ENCODE measurements at regions not wholly inside any gene's neighbourhood (a gene's known extent, or its start where the extent isn't known, plus 50 kb on each side); places are given as distances from the start of the nearest gene placed in this dataset.
"Not testable (repeated sequence)": the region's sequence is repeated elsewhere in the genome, so short reads cannot be mapped to it uniquely, and the experiment has no call there.

- DNase-seq (ENCODE audit: low read depth, low spot score) (no peak), FAIRE-seq (no peak)
- Histone ChIP-seq H3K9me1 (ENCODE audit: control insufficient read depth, extremely low read depth, insufficient read depth, low read length) (no peaks in the 10 kb centered on the region), H3K27ac (ENCODE audit: control insufficient read depth, insufficient read depth, low read length) (no peak overlapping the region), H2AFZ (ENCODE audit: control insufficient read depth, low read length) (no peak overlapping the region), H3K4me1 (ENCODE audit: control insufficient read depth, extremely low read depth, insufficient read depth, low read length) (no peaks in the 10 kb centered on the region), H3K9ac (ENCODE audit: control insufficient read depth, extremely low read depth, insufficient read depth, low read length) (no peak overlapping the region), H4K20me1 (ENCODE audit: control insufficient read depth, extremely low read depth, insufficient read depth, low read length) (no peaks in the 10 kb centered on the region), H3K4me3 (ENCODE audit: control insufficient read depth in 2 of 3, extremely low read depth in 1 of 3, insufficient read depth in 2 of 3, low read depth in 1 of 3, low read length in 3 of 3) (no peak overlapping the region), H3K36me3 (ENCODE audit: control insufficient read depth in 2 of 2, extremely low read depth in 1 of 2, insufficient read depth in 2 of 2, low read length in 2 of 2) (no peaks in the 10 kb centered on the region), H3K9me3 (ENCODE audit: control insufficient read depth, low read depth, low read length) (no peaks in the 10 kb centered on the region), H3K4me2 (ENCODE audit: control insufficient read depth, extremely low read depth, insufficient read depth, low read depth, low read length) (no peak overlapping the region), H3K79me2 (ENCODE audit: control insufficient read depth, insufficient read depth, low read length) (no peaks in the 10 kb centered on the region), H3K27me3 (ENCODE audit: control insufficient read depth, extremely low read depth, insufficient read depth, low read length) (no peaks in the 10 kb centered on the region)
- dilution Hi-C loops (cut with MboI; ENCODE audit: extremely low pct_ligation_motif_present, low sequenced_read_pairs), result no loop called here
- TF ChIP-seq EZH2 (IDR thresholded peaks at IDR 0.05; ENCODE audit: low read length) (no peak), CTCF (optimal IDR thresholded peaks at IDR 0.05 in 1 of 3, IDR thresholded peaks at IDR 0.05 in 1 of 3, conservative IDR thresholded peaks at IDR 0.05 in 1 of 3; ENCODE audit: extremely low read depth in 1 of 3, insufficient read depth in 2 of 3, low read length in 3 of 3) (no peak)
Observed at GRCh38 chr2:101578671-101579070, 103.8 kb upstream of the RFX8 start.

GRCh38 chr2:101578135-101578534 is 103.2 kb upstream of the RFX8 start:
- H3K4me3 ChIP-seq (ENCODE audit: control insufficient read depth in 2 of 3, extremely low read depth in 1 of 3, insufficient read depth in 2 of 3, low read depth in 1 of 3, low read length in 3 of 3); H3K4me1 ChIP-seq (ENCODE audit: control insufficient read depth, extremely low read depth, insufficient read depth, low read length); H3K79me2 ChIP-seq (ENCODE audit: control insufficient read depth, insufficient read depth, low read length); H3K27ac ChIP-seq (ENCODE audit: control insufficient read depth, insufficient read depth, low read length); FAIRE-seq; DNase-seq (ENCODE audit: low read depth, low spot score); H3K4me2 ChIP-seq (ENCODE audit: control insufficient read depth, extremely low read depth, insufficient read depth, low read depth, low read length); dilution Hi-C loops (cut with MboI; ENCODE audit: extremely low pct_ligation_motif_present, low sequenced_read_pairs); H3K36me3 ChIP-seq (ENCODE audit: control insufficient read depth in 2 of 2, extremely low read depth in 1 of 2, insufficient read depth in 2 of 2, low read length in 2 of 2); H3K9me1 ChIP-seq (ENCODE audit: control insufficient read depth, extremely low read depth, insufficient read depth, low read length); H3K27me3 ChIP-seq (ENCODE audit: control insufficient read depth, extremely low read depth, insufficient read depth, low read length); H3K9ac ChIP-seq (ENCODE audit: control insufficient read depth, extremely low read depth, insufficient read depth, low read length); H2AFZ ChIP-seq (ENCODE audit: control insufficient read depth, low read length); H3K9me3 ChIP-seq (ENCODE audit: control insufficient read depth, low read depth, low read length); H4K20me1 ChIP-seq (ENCODE audit: control insufficient read depth, extremely low read depth, insufficient read depth, low read length): not testable (repeated sequence)

DNA sequence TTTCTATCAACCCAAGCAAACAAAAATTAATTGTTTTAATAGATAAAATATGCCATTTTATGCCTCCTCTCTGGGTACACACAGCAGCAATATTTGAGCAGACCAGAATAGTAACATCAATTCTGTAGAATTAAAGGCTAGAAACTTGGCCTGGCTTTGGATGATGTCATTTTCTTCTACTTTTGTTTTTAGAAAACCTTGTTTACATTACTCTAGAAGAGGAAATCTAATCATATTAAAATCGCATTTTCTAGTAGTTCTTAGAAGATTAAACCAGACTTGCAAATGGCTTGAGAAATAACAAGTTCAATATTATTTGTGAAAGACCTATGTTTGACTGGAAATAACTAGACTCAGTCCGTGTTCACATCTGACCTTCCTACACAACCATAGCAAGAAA is 102.3 kb upstream of the RFX8 start:
- Histone ChIP-seq H3K9me1 (ENCODE audit: control insufficient read depth, extremely low read depth, insufficient read depth, low read length) (no peaks in the 10 kb centered on the region), H3K27me3 (ENCODE audit: control insufficient read depth, extremely low read depth, insufficient read depth, low read length) (no peaks in the 10 kb centered on the region), H3K9me3 (ENCODE audit: control insufficient read depth, low read depth, low read length) (no peaks in the 10 kb centered on the region), H4K20me1 (ENCODE audit: control insufficient read depth, extremely low read depth, insufficient read depth, low read length) (no peaks in the 10 kb centered on the region), H3K4me1 (ENCODE audit: control insufficient read depth, extremely low read depth, insufficient read depth, low read length) (no peaks in the 10 kb centered on the region), H2AFZ (ENCODE audit: control insufficient read depth, low read length) (no peak overlapping the region), H3K27ac (ENCODE audit: control insufficient read depth, insufficient read depth, low read length) (no peak overlapping the region), H3K79me2 (ENCODE audit: control insufficient read depth, insufficient read depth, low read length) (no peaks in the 10 kb centered on the region), H3K4me2 (ENCODE audit: control insufficient read depth, extremely low read depth, insufficient read depth, low read depth, low read length) (no peak overlapping the region), H3K4me3 (ENCODE audit: control insufficient read depth in 2 of 3, extremely low read depth in 1 of 3, insufficient read depth in 2 of 3, low read depth in 1 of 3, low read length in 3 of 3) (no peak overlapping the region), H3K36me3 (ENCODE audit: control insufficient read depth in 2 of 2, extremely low read depth in 1 of 2, insufficient read depth in 2 of 2, low read length in 2 of 2) (no peaks in the 10 kb centered on the region), H3K9ac (ENCODE audit: control insufficient read depth, extremely low read depth, insufficient read depth, low read length) (no peak overlapping the region)
- DNase-seq (ENCODE audit: low read depth, low spot score) (no peak), FAIRE-seq (no peak)
- dilution Hi-C loops (cut with MboI; ENCODE audit: extremely low pct_ligation_motif_present, low sequenced_read_pairs), result no loop called here
- no peak for TF ChIP-seq CTCF (optimal IDR thresholded peaks at IDR 0.05 in 1 of 3, IDR thresholded peaks at IDR 0.05 in 1 of 3, conservative IDR thresholded peaks at IDR 0.05 in 1 of 3; ENCODE audit: extremely low read depth in 1 of 3, insufficient read depth in 2 of 3, low read length in 3 of 3)
- no peak for TF ChIP-seq EZH2 (IDR thresholded peaks at IDR 0.05; ENCODE audit: low read length)

All from keratinocyte (primary cell).